GM23338 (cell line): ENCODE measurements at regions not wholly inside any gene's neighbourhood (a gene's known extent, or its start where the extent isn't known, plus 50 kb on each side); places are given as distances from the start of the nearest gene placed in this dataset.

Experiments
- ATAC-seq: fragments of 200-7000 bp; cut with Tn5 transposase; 3 replicates; pipeline ENCODE4 v1.9.1; 2020
- DNase-seq: peaks from one replicate; pipeline ENCODE4 v3.0.0-alpha.2; 2015; ENCODE audit warnings: low spot score
- H2AFZ ChIP-seq: fragments of 200-600 bp; sonication (generic); 2 replicates; pipeline ENCODE4 v1.8.0; 2016; ENCODE audit warnings: antibody characterized with exemption, mild to moderate bottlenecking, moderate library complexity
- H3F3A ChIP-seq: fragments of 200-600 bp; sonication (generic); replicated peaks from 2 replicates; pipeline ENCODE4 v1.8.0; 2017; ENCODE audit warnings: antibody characterized with exemption, mixed run types, low read depth
- H3K27ac ChIP-seq: fragments of 200-600 bp; sonication (generic); 2 replicates; pipeline ENCODE4 v1.6.1; 2016; ENCODE audit warnings: low read depth
- H3K27me3 ChIP-seq: fragments of 200-600 bp; sonication (generic); 2 replicates; pipeline ENCODE4 v1.8.0; 2016; ENCODE audit warnings: mild to moderate bottlenecking, mixed run types, moderate library complexity; ENCODE audit not compliant: insufficient read depth
- H3K36me3 ChIP-seq: fragments of 200-600 bp; sonication (generic); 2 replicates; pipeline ENCODE4 v1.8.0; 2016; ENCODE audit warnings: mild to moderate bottlenecking; ENCODE audit not compliant: insufficient read depth
- H3K4me1 ChIP-seq: fragments of 200-600 bp; sonication (generic); 2 replicates; pipeline ENCODE4 v1.8.0; 2016; ENCODE audit warnings: mild to moderate bottlenecking, moderate library complexity; ENCODE audit not compliant: insufficient read depth
- H3K4me2 ChIP-seq: fragments of 200-600 bp; sonication (generic); 2 replicates; pipeline ENCODE4 v1.7.1; 2017; ENCODE audit warnings: mixed run types
- H3K4me3 ChIP-seq: fragments of 200-600 bp; sonication (generic); 2 replicates; pipeline ENCODE4 v1.6.1; 2016; ENCODE audit warnings: mixed run types
- H3K79me2 ChIP-seq: fragments of 200-600 bp; sonication (generic); replicated peaks from 2 replicates; pipeline ENCODE4 v1.8.0; 2017; ENCODE audit warnings: mild to moderate bottlenecking; ENCODE audit not compliant: insufficient read depth
- H3K9me2 ChIP-seq: fragments of 200-600 bp; sonication (generic); 2 replicates; pipeline ENCODE4 v1.8.0; 2017; ENCODE audit not compliant: insufficient read depth
- H4K20me1 ChIP-seq: fragments of 200-600 bp; sonication (generic); replicated peaks from 2 replicates; pipeline ENCODE4 v1.8.0; 2017; ENCODE audit warnings: mild to moderate bottlenecking; ENCODE audit not compliant: insufficient read depth
- H3K27ac Mint-ChIP-seq: 2 replicates; pipeline ENCODE4 v1.8.0; 2020; ENCODE audit warnings: inconsistent platforms, mild to moderate bottlenecking, moderate library complexity, mixed read lengths
- H3K27me3 Mint-ChIP-seq: 3 replicates; pipeline ENCODE4 v1.8.0; 2022; ENCODE audit warnings: low read depth, mild to moderate bottlenecking, moderate library complexity, mixed read lengths, inconsistent platforms; ENCODE audit not compliant: insufficient read depth, poor library complexity
- H3K36me3 Mint-ChIP-seq: 3 replicates; pipeline ENCODE4 v1.8.0; 2021; ENCODE audit warnings: low read depth, mild to moderate bottlenecking, inconsistent platforms, moderate library complexity, mixed read lengths
- H3K4me1 Mint-ChIP-seq: 3 replicates; pipeline ENCODE4 v1.8.0; 2020; ENCODE audit warnings: mild to moderate bottlenecking, inconsistent platforms, mixed read lengths
- H3K4me3 Mint-ChIP-seq: 3 replicates; pipeline ENCODE4 v1.8.0; 2021; ENCODE audit warnings: moderate library complexity, mild to moderate bottlenecking, inconsistent platforms, mixed read lengths
- H3K9me3 Mint-ChIP-seq: 3 replicates; pipeline ENCODE4 v1.8.0; 2020; ENCODE audit warnings: moderate library complexity, mild to moderate bottlenecking, inconsistent platforms, mixed read lengths
- CREB1 ChIP-seq: fragments of 250-450 bp; sonication (Bioruptor Pico); IDR thresholded peaks from 2 replicates; pipeline ENCODE4 v1.5.0; 2020; ENCODE audit warnings: low read depth, mild to moderate bottlenecking, moderate library complexity
- CTCF ChIP-seq, 2 experiments: fragments of 200-600 bp in 1 of 2; sonication (generic) in 1 of 2; conservative IDR thresholded peaks; 2 replicates each; pipeline versions ENCODE4 v1.5.1 to v1.6.1; 2016 to 2017; ENCODE audit warnings: antibody characterized with exemption in 2 of 2, low read depth in 2 of 2, mild to moderate bottlenecking in 2 of 2, moderate library complexity in 1 of 2
- ETS1 ChIP-seq: IDR thresholded peaks from 2 replicates; pipeline ENCODE4 v1.6.1; 2016; ENCODE audit warnings: antibody characterized with exemption
- EZH2 ChIP-seq: fragments of 200-600 bp; sonication (generic); IDR thresholded peaks from one replicate; pipeline ENCODE4 v1.8.0; 2017; ENCODE audit warnings: antibody characterized with exemption, mild to moderate bottlenecking, low read depth; ENCODE audit not compliant: unreplicated experiment
- EZH2phosphoT487 ChIP-seq: fragments of 200-600 bp; sonication (generic); IDR thresholded peaks from one replicate; pipeline ENCODE4 v1.8.1; 2018; ENCODE audit warnings: antibody characterized with exemption; ENCODE audit not compliant: unreplicated experiment
- JUNB ChIP-seq: IDR thresholded peaks from one replicate; pipeline ENCODE4 v1.6.1; 2016; ENCODE audit warnings: antibody characterized with exemption; ENCODE audit not compliant: unreplicated experiment
- NANOG ChIP-seq: IDR thresholded peaks from 2 replicates; pipeline ENCODE4 v1.6.1; 2016; ENCODE audit warnings: antibody characterized with exemption, borderline replicate concordance
- POLR2AphosphoS5 ChIP-seq: IDR thresholded peaks from 2 replicates; pipeline ENCODE4 v1.6.1; 2016; ENCODE audit warnings: antibody characterized with exemption, low read depth
- REST ChIP-seq: IDR thresholded peaks from one replicate; pipeline ENCODE4 v1.6.1; 2018; ENCODE audit warnings: antibody characterized with exemption; ENCODE audit not compliant: unreplicated experiment
- STAT1 ChIP-seq: IDR thresholded peaks from one replicate; pipeline ENCODE4 v1.6.1; 2016; ENCODE audit warnings: antibody characterized with exemption; ENCODE audit not compliant: unreplicated experiment
- ZNF114 ChIP-seq: fragments of 250-450 bp; sonication (Bioruptor Pico); IDR thresholded peaks from 2 replicates; pipeline ENCODE4 v1.5.0; 2020; ENCODE audit warnings: mild to moderate bottlenecking, moderate library complexity
- ZNF331 ChIP-seq: fragments of 250-450 bp; sonication (Bioruptor Pico); IDR thresholded peaks from 2 replicates; pipeline ENCODE4 v1.5.0; 2020; ENCODE audit warnings: low read depth, mild to moderate bottlenecking, moderate library complexity
- ZNF462 ChIP-seq: fragments of 250-450 bp; sonication (Bioruptor Pico); IDR thresholded peaks from 2 replicates; pipeline ENCODE4 v1.5.0; 2020; ENCODE audit warnings: mild to moderate bottlenecking, moderate library complexity

GRCh38 chr4:125125276-125125675 lies 189.5 kb upstream of the FAT4 start (continued):
- TF ChIP-seq REST, result no peak

- Histone ChIP-seq H3K36me3 (no peaks in the 10 kb centered on the region), H3K27me3 (no peaks in the 10 kb centered on the region), H4K20me1 (no peaks in the 10 kb centered on the region), H3F3A (no peaks in the 10 kb centered on the region), H3K27ac (no peak overlapping the region), H3K4me3 (no peak overlapping the region), H2AFZ (no peak overlapping the region), H3K4me1 (peaks cover 6% of the 10 kb centered on the region; the same call in 1 of the 2 replicates), H3K4me2 (no peak overlapping the region), H3K9me2 (no peaks in the 10 kb centered on the region), H3K79me2 (no peaks in the 10 kb centered on the region)
- DNase-seq, result no peak
- Mint-ChIP-seq H3K4me1 (peaks cover 14% of the 10 kb centered on the region), H3K36me3 (no peaks in the 10 kb centered on the region), H3K27ac (peak overlapping the region; percentile 23; the same call in 1 of the 2 replicates), H3K9me3 (no peaks in the 10 kb centered on the region), H3K4me3 (no peak overlapping the region), H3K27me3 (no peaks in the 10 kb centered on the region)
- ATAC-seq, result no peak
- TF ChIP-seq STAT1, result no peak
- TF ChIP-seq ZNF462 (CRISPR knock-in tag), result no peak
- TF ChIP-seq POLR2AphosphoS5, result no peak
- no peak for TF ChIP-seq CREB1 (CRISPR knock-in tag)
- no peak for TF ChIP-seq ZNF114 (CRISPR knock-in tag)
- no peak for TF ChIP-seq ETS1
- TF ChIP-seq EZH2phosphoT487, result no peak
- no peak for TF ChIP-seq EZH2
- TF ChIP-seq NANOG, result no peak
- no peak for TF ChIP-seq ZNF331 (CRISPR knock-in tag)
- no peak for TF ChIP-seq JUNB
- TF ChIP-seq CTCF (conservative IDR thresholded peaks at IDR 0.05; ENCODE audit: low read depth in 2 of 2), result no peak
Observed at GRCh38 chr4:125123570-125124109, 191.1 kb upstream of the FAT4 start.
